ENCODE measurements at regions not wholly inside any gene's neighbourhood (a gene's known extent, or its start where the extent isn't known, plus 50 kb on each side); places are given as distances from the start of the nearest gene placed in this dataset.
A peak's percentile ranks its signal among the peaks of the same experiment; 100 is the strongest.

GRCh38 chr14:42140831-42141279 lies 534.2 kb downstream of the LRFN5 start:
- no peak for DNase-seq

GRCh38 chr14:42140001-42140400 lies 533.3 kb downstream of the LRFN5 start:
- DNase-seq, result no peak

GRCh38 chr14:42138406-42138805 lies 531.7 kb downstream of the LRFN5 start:
- DNase-seq, result no peak

GRCh38 chr14:42130815-42131214 lies 524.1 kb downstream of the LRFN5 start:
- DNase-seq, result no peak

GRCh38 chr14:42123526-42123925 lies 516.9 kb downstream of the LRFN5 start:
- DNase-seq, result no peak

- DNase-seq, result no peak
Measured at GRCh38 chr14:42113358-42114069, 506.8 kb downstream of the LRFN5 start.

GRCh38 chr14:42112108-42112507 lies 505.4 kb downstream of the LRFN5 start:
- DNase-seq, result no peak

- no peak for DNase-seq
Measured at GRCh38 chr14:42111355-42111754, 504.7 kb downstream of the LRFN5 start.

GRCh38 chr14:42110167-42110566 lies 503.5 kb downstream of the LRFN5 start:
- DNase-seq, result peak; percentile 63

- no peak for DNase-seq
Measured at GRCh38 chr14:42095155-42095554, 488.5 kb downstream of the LRFN5 start.

GRCh38 chr14:42090122-42090521 lies 483.4 kb downstream of the LRFN5 start:
- DNase-seq, result no peak

- DNase-seq, result no peak
Measured at GRCh38 chr14:42079911-42080310, 473.2 kb downstream of the LRFN5 start.

- no peak for DNase-seq
Measured at GRCh38 chr14:42078345-42078744, 471.7 kb downstream of the LRFN5 start.

GRCh38 chr14:42070031-42070430 lies 463.4 kb downstream of the LRFN5 start:
- DNase-seq, result no peak

GRCh38 chr14:42057111-42057510 lies 450.4 kb downstream of the LRFN5 start:
- no peak for DNase-seq

GRCh38 chr14:42047421-42048055 lies 440.9 kb downstream of the LRFN5 start:
- DNase-seq, result peak; percentile 68

- no peak for DNase-seq
Measured at GRCh38 chr14:42045383-42045782, 438.7 kb downstream of the LRFN5 start.

- DNase-seq, result peak; percentile 4
Measured at GRCh38 chr14:42028607-42029006, 421.9 kb downstream of the LRFN5 start.

GRCh38 chr14:42027271-42027670 lies 420.6 kb downstream of the LRFN5 start:
- DNase-seq, result no peak

GRCh38 chr14:42023452-42023851 lies 416.8 kb downstream of the LRFN5 start:
- DNase-seq, result no peak

GRCh38 chr14:42014301-42014700 lies 407.6 kb downstream of the LRFN5 start:
- no peak for DNase-seq

- DNase-seq, result no peak
Measured at GRCh38 chr14:42013559-42013958, 406.9 kb downstream of the LRFN5 start.

GRCh38 chr14:42013153-42013552 lies 406.5 kb downstream of the LRFN5 start:
- no peak for DNase-seq

GRCh38 chr14:42011221-42011620 lies 404.5 kb downstream of the LRFN5 start:
- DNase-seq, result no peak

- DNase-seq, result no peak
Measured at GRCh38 chr14:42004321-42004720, 397.6 kb downstream of the LRFN5 start.
